CD4-positive, alpha-beta memory T cell (primary cell): ENCODE measurements at regions not wholly inside any gene's neighbourhood (a gene's known extent, or its start where the extent isn't known, plus 50 kb on each side); places are given as distances from the start of the nearest gene placed in this dataset.

Experiments
- CTCF ChIA-PET: fragments of 350-600 bp; sonication (Branson Sonifier 250); formaldehyde crosslinking; loops from one replicate; lab custom pipeline; 2021; ENCODE audit warnings: inconsistent platforms; ENCODE audit not compliant: partially characterized antibody; lab: Charles Lee
- POLR2A ChIA-PET: fragments of 350-600 bp; sonication (Branson Sonifier 250); formaldehyde crosslinking; loops from one replicate; lab custom pipeline; 2021; ENCODE audit not compliant: partially characterized antibody; lab: Charles Lee
- DNase-seq, 5 donors: peaks; one replicate each; pipeline versions ENCODE4 v3.0.0 to v3.0.0-alpha.2; 2020 to 2022; ENCODE audit warnings: mixed read lengths in 1 of 5
- H3K27ac ChIP-seq: one replicate; pipeline ENCODE4 v1.7.0; 2013; ENCODE audit warnings: low read depth, low read length
- H3K27me3 ChIP-seq: 2 replicates; pipeline ENCODE4 v1.7.0; 2013; ENCODE audit warnings: mild to moderate bottlenecking, low read length, moderate library complexity; ENCODE audit not compliant: insufficient read depth
- H3K36me3 ChIP-seq: 2 replicates; pipeline ENCODE4 v1.7.0; 2013; ENCODE audit warnings: mild to moderate bottlenecking, low read length, moderate library complexity; ENCODE audit not compliant: insufficient read depth
- H3K4me1 ChIP-seq: 2 replicates; pipeline ENCODE4 v1.7.0; 2013; ENCODE audit warnings: mild to moderate bottlenecking, low read length, moderate library complexity; ENCODE audit not compliant: insufficient read depth
- H3K4me3 ChIP-seq, 2 donors: one replicate each; pipeline ENCODE4 v1.7.0; 2013; ENCODE audit warnings: low read length in 2 of 2, mild to moderate bottlenecking in 1 of 2
- H3K9me3 ChIP-seq, 2 donors: one replicate each; pipeline ENCODE4 v1.7.0; 2013; ENCODE audit warnings: low read length in 2 of 2, control low read depth in 1 of 2; ENCODE audit not compliant: control insufficient read depth in 1 of 2
- H3K27ac Mint-ChIP-seq, 7 donors: one replicate each; pipeline ENCODE4 v1.8.0; 2020 to 2021; ENCODE audit warnings: mixed read lengths in 7 of 7, mild to moderate bottlenecking in 6 of 7, inconsistent platforms in 3 of 7, moderate library complexity in 3 of 7
- H3K27me3 Mint-ChIP-seq, 2 donors: one replicate each; pipeline ENCODE4 v1.8.0; 2020 to 2021; ENCODE audit warnings: mixed read lengths in 2 of 2
- H3K36me3 Mint-ChIP-seq, 2 donors: one replicate each; pipeline ENCODE4 v1.8.0; 2020 to 2021; ENCODE audit warnings: mixed read lengths in 2 of 2, inconsistent platforms in 1 of 2, mild to moderate bottlenecking in 1 of 2
- H3K4me1 Mint-ChIP-seq, 4 donors: one replicate each; pipeline ENCODE4 v1.8.0; 2020 to 2021; ENCODE audit warnings: mixed read lengths in 4 of 4, mild to moderate bottlenecking in 1 of 4
- H3K4me3 Mint-ChIP-seq, 8 donors: one replicate each; pipeline ENCODE4 v1.8.0; 2020 to 2021; ENCODE audit warnings: mixed read lengths in 8 of 8, mild to moderate bottlenecking in 7 of 8, moderate library complexity in 6 of 8, inconsistent platforms in 3 of 8
- H3K9me3 Mint-ChIP-seq, 8 donors: one replicate each; pipeline ENCODE4 v1.8.0; 2020 to 2021; ENCODE audit warnings: mixed read lengths in 8 of 8, mild to moderate bottlenecking in 5 of 8, inconsistent platforms in 3 of 8, moderate library complexity in 1 of 8
- intact Hi-C: fragments of 100-400 bp; cut with micrococcal nuclease; formaldehyde crosslinking; loops from one replicate; pipeline ENCODE4 v1.15.1; 2023

DNA sequence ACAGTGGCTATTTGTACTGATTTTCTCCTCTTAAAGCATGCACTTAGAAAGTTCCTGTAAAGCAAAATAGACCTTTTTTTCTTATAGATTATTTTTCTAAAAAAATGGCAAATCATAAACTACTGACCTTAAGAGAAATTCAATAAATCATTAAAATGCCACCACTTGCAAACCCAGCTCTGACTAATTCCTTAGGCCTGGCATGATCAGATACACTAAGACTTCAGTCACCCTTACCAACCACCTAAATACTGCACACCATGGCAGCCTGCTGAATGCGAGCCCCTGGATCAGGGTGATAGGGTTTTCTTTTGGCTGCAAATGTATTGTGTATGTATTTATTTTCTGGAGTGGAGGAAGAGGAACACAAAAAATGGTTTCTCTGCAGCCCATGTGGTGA lies 370.6 kb upstream of the TBL1XR1 start:
- intact Hi-C loops: no loop called here
- CTCF ChIA-PET: no interaction called here
- H3K36me3 Mint-ChIP-seq: no peaks in the 10 kb centered on the region
- H3K4me3 ChIP-seq: no peak overlapping the region
- H3K27me3 Mint-ChIP-seq: no peaks in the 10 kb centered on the region
- peaks cover 0 to 2% (median 0%) of the 10 kb centered on the region in 8 donors for H3K9me3 Mint-ChIP-seq
- H3K27me3 ChIP-seq: no peaks in the 10 kb centered on the region
- H3K27ac ChIP-seq: no peak overlapping the region
- H3K4me1 Mint-ChIP-seq: peaks cover 0 to 5% (median under 1%) of the 10 kb centered on the region in 4 donors
- POLR2A ChIA-PET: no interaction called here
- no peak overlapping the region for H3K27ac Mint-ChIP-seq
- no peaks in the 10 kb centered on the region for H3K36me3 ChIP-seq
- H3K4me3 Mint-ChIP-seq: no peak overlapping the region
- no peaks in the 10 kb centered on the region for H3K4me1 ChIP-seq
- H3K9me3 ChIP-seq: no peaks in the 10 kb centered on the region
- DNase-seq: no peak

DNA sequence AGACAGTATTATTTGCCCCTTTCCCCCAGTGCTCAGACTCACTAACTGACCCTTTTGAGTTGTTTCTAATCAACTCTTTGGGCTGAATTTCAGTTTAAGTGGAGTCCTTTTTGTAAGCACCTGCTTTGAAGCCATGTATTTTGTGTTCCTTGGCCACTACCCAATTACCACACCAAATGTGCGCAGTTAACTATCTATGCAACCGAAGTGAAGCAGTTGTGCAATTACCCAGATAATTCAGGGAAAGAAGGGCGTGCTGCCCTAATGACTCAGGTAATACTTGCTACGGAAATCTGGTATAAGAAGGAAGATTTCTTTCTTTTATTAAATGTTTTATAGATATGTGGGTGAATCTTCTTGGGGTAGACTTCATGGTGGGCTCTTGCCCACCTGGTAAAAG lies 371.9 kb upstream of the TBL1XR1 start:
- peaks cover 0 to 2% (median 0%) of the 10 kb centered on the region in 8 donors for H3K9me3 Mint-ChIP-seq
- no peak overlapping the region for H3K27ac ChIP-seq
- H3K4me1 Mint-ChIP-seq: peaks cover 0 to 5% (median under 1%) of the 10 kb centered on the region in 4 donors
- H3K36me3 ChIP-seq: no peaks in the 10 kb centered on the region
- no peaks in the 10 kb centered on the region for H3K27me3 Mint-ChIP-seq
- CTCF ChIA-PET: no interaction called here
- no peaks in the 10 kb centered on the region for H3K27me3 ChIP-seq
- no peak for DNase-seq
- POLR2A ChIA-PET: no interaction called here
- H3K36me3 Mint-ChIP-seq: no peaks in the 10 kb centered on the region
- no peaks in the 10 kb centered on the region for H3K4me1 ChIP-seq
- no peaks in the 10 kb centered on the region for H3K9me3 ChIP-seq
- intact Hi-C loops: no loop called here
- H3K4me3 Mint-ChIP-seq: no peak overlapping the region
- no peak overlapping the region for H3K27ac Mint-ChIP-seq
- no peak overlapping the region for H3K4me3 ChIP-seq

DNA sequence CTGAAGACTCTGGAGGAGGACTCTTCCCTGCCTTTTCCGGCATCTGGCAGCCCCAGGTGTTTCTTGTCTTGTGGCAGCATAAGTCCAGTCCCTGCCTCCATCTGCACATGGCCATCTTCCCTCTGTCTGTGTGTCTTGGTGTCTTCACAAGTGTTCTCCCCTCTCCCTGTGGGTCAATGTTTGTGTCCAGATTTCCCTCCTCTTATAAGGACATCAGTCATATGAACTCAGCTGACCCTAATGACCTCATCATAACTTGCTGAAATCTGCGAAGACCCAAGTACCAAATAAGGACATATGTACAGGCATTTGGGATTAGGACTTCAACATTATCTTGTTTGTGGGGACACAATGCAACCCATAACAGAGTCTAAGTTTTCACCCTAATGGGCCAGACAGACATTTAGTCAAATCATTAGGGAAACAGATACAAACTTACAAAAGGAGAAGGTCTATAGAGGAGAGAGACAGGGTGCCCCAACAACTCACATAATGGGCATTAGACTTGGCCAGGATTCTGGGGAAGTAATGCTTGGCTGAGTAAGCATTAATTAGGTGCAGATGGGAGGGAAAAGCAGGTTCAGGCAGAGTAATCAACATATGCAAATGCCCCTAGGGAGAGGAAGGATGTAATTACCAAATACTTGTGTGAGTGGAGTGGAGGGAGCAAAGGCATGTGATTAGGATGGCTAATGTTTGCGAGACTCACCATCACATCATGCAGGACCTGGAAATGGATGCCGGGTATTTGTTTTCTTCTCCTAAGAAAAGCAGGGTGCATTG lies 372.8 kb upstream of the TBL1XR1 start:
- POLR2A ChIA-PET: no interaction called here
- H3K9me3 ChIP-seq: no peaks in the 10 kb centered on the region
- Mint-ChIP-seq H3K4me3 (no peak overlapping the region), H3K27ac (peak overlapping the region in 2 of 7 donors; percentile 9 to 48), H3K36me3 (no peaks in the 10 kb centered on the region), H3K4me1 (peaks cover 0 to 6% (median under 1%) of the 10 kb centered on the region in 4 donors), H3K9me3 (peaks cover 0 to 2% (median 0%) of the 10 kb centered on the region in 8 donors), H3K27me3 (no peaks in the 10 kb centered on the region)
- no peaks in the 10 kb centered on the region for H3K4me1 ChIP-seq
- H3K27ac ChIP-seq: no peak overlapping the region
- CTCF ChIA-PET: no interaction called here
- DNase-seq: no peak
- no peaks in the 10 kb centered on the region for H3K27me3 ChIP-seq
- H3K4me3 ChIP-seq: no peak overlapping the region
- H3K36me3 ChIP-seq: no peaks in the 10 kb centered on the region
- intact Hi-C loops: no loop called here

DNA sequence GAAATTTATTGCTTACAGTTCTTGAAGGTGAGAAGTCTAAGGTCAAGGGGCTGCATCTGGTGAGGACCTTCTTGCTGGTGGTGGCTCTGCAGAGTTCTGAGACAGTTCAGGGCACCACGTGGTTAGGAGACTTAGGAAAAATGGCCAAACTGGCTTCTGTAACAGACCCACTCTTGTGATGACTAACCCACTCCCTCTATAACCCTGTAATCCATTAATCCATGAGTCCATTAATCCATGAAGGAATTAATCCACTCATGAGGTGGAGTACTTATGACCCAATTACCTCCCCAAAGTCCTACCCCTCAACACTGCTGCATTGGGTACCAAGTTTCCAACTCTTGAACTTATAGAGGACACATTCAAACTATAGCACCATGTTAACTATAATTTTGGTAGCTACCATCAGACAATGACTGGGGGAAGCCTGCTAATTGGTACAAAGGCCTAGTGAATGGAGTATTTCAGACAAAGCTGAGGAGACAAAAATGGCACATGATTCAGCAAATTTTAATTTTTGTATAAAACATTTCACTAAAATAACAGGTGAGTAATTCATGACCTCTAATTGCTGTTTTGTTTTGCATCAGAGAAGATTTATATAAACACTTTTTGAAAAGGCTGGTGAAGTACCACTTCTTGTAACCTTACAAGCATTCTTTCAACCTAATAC lies 374.1 kb upstream of the TBL1XR1 start:
- no peaks in the 10 kb centered on the region for H3K36me3 ChIP-seq
- H3K9me3 ChIP-seq: no peaks in the 10 kb centered on the region
- POLR2A ChIA-PET: no interaction called here
- no peak for DNase-seq
- no peak overlapping the region for H3K27ac Mint-ChIP-seq
- no peaks in the 10 kb centered on the region for H3K27me3 Mint-ChIP-seq
- no peak overlapping the region for H3K4me3 Mint-ChIP-seq
- H3K4me3 ChIP-seq: no peak overlapping the region
- H3K27ac ChIP-seq: no peak overlapping the region
- peaks cover 0 to 6% (median 0%) of the 10 kb centered on the region in 4 donors for H3K4me1 Mint-ChIP-seq
- no peaks in the 10 kb centered on the region for H3K36me3 Mint-ChIP-seq
- no peaks in the 10 kb centered on the region for H3K27me3 ChIP-seq
- no peaks in the 10 kb centered on the region for H3K4me1 ChIP-seq
- CTCF ChIA-PET: interaction anchor here (1.2 kb wide), 1 partner anchor 20 kb away, joined by 3 read pairs; no protein-coding TSS in a partner anchor
- intact Hi-C loops: no loop called here
- H3K9me3 Mint-ChIP-seq: peaks cover 0 to 2% (median 0%) of the 10 kb centered on the region in 8 donors

DNA sequence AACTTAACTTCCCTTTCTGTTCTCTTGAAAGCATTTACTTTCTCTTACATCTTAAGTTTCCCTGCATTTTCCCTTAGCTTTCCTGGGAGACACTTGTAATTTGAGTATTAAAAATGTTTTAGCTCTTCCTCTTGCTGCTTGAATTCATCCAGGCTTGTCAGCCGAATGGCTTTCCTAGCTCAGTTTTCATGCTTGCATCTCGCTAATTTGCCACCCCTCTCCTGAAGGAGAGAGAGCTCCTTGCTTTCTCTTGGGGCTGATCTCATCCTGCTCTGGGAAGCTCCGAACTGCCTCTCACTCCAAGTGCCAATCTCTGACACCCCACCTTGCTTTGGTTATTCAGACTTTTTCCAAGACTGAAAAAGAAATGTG lies 374.6 kb upstream of the TBL1XR1 start:
- Histone ChIP-seq H3K36me3 (no peaks in the 10 kb centered on the region), H3K4me3 (no peak overlapping the region), H3K27ac (no peak overlapping the region), H3K9me3 (no peaks in the 10 kb centered on the region), H3K4me1 (no peaks in the 10 kb centered on the region), H3K27me3 (no peaks in the 10 kb centered on the region)
- no peaks in the 10 kb centered on the region for H3K27me3 Mint-ChIP-seq
- no peaks in the 10 kb centered on the region for H3K36me3 Mint-ChIP-seq
- DNase-seq: no peak
- H3K4me1 Mint-ChIP-seq: peaks cover 0 to 6% (median 0%) of the 10 kb centered on the region in 4 donors
- intact Hi-C loops: no loop called here
- no peak overlapping the region for H3K27ac Mint-ChIP-seq
- POLR2A ChIA-PET: no interaction called here
- CTCF ChIA-PET: interaction anchor here (1.1 to 1.2 kb wide), 2 partner anchors 11 to 20 kb away, joined by 3 read pairs; no protein-coding TSS in a partner anchor
- H3K4me3 Mint-ChIP-seq: no peak overlapping the region
- peaks cover 0 to 2% (median 0%) of the 10 kb centered on the region in 8 donors for H3K9me3 Mint-ChIP-seq

DNA sequence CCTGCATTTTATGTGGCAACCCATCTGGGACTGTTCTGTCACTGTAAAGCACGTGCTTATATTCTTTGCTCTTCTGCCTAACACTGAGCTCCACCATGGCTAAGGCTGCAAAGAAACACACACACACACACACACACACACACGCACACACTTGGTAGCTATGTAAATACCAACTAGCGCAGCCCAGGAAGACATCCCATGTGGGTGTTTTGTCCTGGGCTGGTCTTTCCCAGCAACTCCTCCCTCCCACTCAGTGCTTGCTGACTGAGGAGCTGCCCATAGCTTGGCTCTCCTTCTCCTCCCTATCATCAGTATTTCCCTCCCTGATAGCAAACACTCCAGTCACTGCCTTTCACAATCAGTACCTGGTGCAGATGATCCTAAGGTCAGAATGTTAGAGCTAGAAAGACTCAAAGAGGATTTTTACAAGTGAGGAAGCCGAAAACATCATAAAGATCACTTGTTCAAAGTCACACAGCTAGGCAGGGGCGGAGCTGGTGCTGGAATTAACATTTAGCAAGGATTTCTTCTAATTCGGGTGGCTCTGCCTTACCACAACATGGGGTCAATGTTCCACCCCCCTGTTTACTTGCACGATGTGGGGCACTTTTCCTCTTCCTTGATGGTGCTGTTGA lies 377.1 kb upstream of the TBL1XR1 start:
- Mint-ChIP-seq H3K27me3 (no peaks in the 10 kb centered on the region), H3K9me3 (peaks cover 0 to 2% (median 0%) of the 10 kb centered on the region in 8 donors), H3K4me3 (no peak overlapping the region), H3K4me1 (peaks cover 0 to 6% (median 1%) of the 10 kb centered on the region in 4 donors), H3K27ac (peak overlapping the region in 2 of 7 donors; percentile 1 to 24), H3K36me3 (no peaks in the 10 kb centered on the region)
- ChIA-PET POLR2A (no interaction called here), CTCF (interaction anchor here (1.2 kb wide), 1 partner anchor 19 kb away, joined by 4 read pairs; no protein-coding TSS in a partner anchor)
- H3K27me3 ChIP-seq: no peaks in the 10 kb centered on the region
- DNase-seq: no peak
- intact Hi-C loops: no loop called here
- no peak overlapping the region for H3K27ac ChIP-seq
- no peaks in the 10 kb centered on the region for H3K4me1 ChIP-seq
- no peaks in the 10 kb centered on the region for H3K36me3 ChIP-seq
- H3K4me3 ChIP-seq: no peak overlapping the region
- no peaks in the 10 kb centered on the region for H3K9me3 ChIP-seq

DNA sequence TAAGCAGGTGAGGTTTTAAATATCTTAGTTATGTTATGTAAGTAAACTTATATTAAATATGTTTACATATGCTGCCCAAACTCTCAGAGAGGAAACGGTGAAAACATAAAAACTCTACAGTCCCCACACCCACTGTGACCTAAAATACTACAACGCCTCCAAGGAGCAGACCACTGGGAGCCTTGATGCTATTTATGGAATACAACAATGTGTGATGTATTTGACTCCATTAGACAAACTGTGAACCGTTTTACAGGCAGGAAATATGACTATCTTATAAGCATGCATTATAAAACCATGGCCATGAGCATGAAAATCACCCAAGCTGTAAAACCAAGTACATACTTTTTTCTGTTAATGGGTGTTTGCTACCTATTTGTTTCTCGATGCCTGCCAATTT lies 379.5 kb upstream of the TBL1XR1 start:
- Histone ChIP-seq H3K4me3 (no peak overlapping the region), H3K4me1 (no peaks in the 10 kb centered on the region), H3K36me3 (no peaks in the 10 kb centered on the region), H3K27me3 (no peaks in the 10 kb centered on the region), H3K27ac (no peak overlapping the region), H3K9me3 (no peaks in the 10 kb centered on the region)
- H3K4me3 Mint-ChIP-seq: no peak overlapping the region
- intact Hi-C loops: no loop called here
- ChIA-PET CTCF (no interaction called here), POLR2A (interaction anchor here (0.5 kb wide), 1 partner anchor 378 kb away, joined by 3 read pairs; no protein-coding TSS in a partner anchor)
- DNase-seq: no peak
- H3K9me3 Mint-ChIP-seq: no peaks in the 10 kb centered on the region
- H3K36me3 Mint-ChIP-seq: no peaks in the 10 kb centered on the region
- no peak overlapping the region for H3K27ac Mint-ChIP-seq
- no peaks in the 10 kb centered on the region for H3K27me3 Mint-ChIP-seq
- H3K4me1 Mint-ChIP-seq: peaks cover 0 to 2% (median under 1%) of the 10 kb centered on the region in 4 donors
